ENCODE measurements at regions not wholly inside any gene's neighbourhood (a gene's known extent, or its start where the extent isn't known, plus 50 kb on each side); places are given as distances from the start of the nearest gene placed in this dataset.

DNA sequence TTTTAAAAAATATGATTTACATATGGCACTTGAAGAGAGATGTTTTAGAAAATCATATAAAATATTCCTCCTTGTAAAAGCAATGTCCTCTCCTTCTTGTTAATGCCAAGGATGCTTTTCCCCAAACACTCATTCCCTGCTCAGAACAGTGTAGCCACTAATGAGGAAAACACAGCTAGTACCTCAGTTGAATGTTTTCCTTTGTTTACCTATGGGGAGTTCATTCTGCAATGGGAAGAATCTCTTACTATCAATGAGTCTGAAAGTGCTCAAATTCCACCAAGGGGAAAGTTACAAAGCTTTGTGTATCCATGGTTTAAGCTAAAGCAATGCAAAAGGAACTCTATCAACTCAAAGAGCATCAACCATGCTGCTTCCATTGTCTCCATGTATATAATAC, 221.9 kb upstream of the ADGRL2 start:
- DNase-seq (ENCODE audit: low spot score): no peak

DNA sequence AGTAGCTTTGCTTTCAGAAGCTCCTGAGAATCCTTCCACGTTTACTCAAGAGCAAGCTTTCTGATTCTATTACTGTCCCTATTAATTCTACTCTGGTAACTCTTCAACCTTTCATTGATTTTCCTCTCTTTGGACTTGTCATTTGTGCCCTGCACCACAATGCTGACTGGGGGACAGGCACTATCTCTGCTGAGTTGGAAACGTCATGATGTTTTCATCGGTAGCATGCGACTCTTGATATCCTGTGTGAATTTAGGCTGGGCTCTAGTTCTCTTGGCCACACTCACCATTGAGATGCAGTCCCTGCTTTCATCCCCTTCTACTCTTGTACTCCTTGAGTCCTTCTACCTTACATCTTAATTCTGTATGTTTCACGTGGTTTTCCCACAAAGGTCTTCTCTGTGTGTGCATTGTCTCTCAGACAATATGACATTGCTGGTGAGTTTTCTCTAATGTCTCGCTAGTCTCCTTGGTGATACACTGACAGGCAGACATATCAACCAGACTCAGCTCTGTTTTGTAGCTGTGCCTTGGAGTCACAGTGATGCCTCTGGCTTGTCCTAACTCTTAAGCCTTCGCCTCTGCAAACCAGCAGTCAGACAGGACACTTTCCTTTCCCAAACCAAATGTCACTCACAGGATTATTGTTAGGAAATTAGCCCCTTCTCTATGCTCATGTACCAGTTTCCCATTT, 223.6 kb upstream of the ADGRL2 start:
- DNase-seq (ENCODE audit: low spot score): no peak

DNA sequence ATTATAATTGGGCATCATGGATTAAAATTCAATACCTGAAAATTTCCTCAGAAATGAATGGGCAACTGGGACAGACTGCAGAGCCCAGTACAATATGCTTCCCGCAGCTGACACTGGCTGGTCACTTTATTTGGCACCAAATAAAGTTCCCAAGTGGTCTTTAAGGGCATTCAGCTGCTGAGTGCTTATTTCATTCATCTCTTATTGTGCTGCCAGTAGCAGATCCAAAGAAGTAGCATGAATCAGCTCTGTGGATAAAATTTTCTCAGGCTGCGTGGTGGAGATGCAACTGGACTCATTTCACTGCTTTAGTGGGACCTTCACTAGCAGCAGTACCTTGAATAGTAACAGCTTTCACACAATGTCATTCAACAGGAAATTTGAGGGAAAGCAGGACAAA, 226.3 kb upstream of the ADGRL2 start:
- DNase-seq (ENCODE audit: low spot score): no peak

DNA sequence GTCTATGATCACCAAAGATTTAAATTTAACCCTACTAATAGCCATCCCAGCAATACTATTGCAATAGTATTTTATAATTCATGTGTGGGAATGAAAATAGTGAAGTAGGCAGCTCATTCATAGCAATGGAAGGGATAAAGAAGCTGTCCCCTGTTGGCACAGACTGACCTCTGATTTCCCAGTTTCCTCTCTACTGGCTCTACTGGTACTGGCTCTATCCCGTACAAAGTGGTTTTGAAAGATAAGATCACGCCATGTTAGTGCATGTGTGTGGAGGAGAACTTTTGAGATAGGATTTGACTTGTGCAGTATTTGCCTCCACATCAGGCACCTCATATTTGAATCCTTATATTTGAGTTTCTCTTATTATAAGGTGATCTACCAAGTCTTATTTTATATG, 227.3 kb upstream of the ADGRL2 start:
- no peak for DNase-seq (ENCODE audit: low spot score)

DNA sequence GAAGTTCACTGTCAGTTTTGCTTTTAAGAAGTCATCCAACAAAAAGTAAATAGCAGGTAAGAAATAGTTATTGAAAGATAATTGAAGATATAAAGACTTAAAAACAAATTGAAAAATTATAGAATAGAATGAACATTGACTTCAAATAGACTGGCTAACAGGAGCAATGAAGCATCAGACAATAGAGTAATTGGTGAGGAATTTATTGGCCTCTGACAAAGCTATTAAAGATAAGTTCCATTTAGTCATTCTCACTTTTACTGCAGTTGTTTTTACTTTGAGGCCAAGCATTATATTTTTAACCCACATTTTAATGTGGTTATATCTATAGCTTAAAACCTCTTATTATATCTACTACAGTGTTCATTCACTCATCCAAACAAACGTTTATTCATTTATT, 228.8 kb upstream of the ADGRL2 start:
- DNase-seq (ENCODE audit: low spot score): no peak

DNA sequence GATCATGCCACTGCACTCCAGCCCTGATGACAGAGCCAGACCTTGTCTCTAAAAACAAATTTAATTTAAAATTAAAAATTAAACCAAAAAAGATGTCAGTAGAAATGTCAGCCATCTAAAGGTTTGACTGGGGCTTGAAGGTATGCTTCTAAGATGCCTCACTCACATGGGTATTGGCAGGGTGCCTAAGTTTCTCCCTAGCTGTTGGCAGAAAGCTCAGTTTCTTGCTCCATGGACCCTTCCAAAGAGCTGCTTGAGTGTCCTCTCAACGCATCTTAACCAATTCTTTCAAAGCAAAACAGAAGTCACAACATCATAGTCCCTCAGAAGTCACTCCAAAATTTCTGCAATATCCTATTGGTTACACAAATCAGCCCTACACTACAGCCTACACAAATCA, 231.0 kb upstream of the ADGRL2 start:
- no peak for DNase-seq (ENCODE audit: low spot score)

DNA sequence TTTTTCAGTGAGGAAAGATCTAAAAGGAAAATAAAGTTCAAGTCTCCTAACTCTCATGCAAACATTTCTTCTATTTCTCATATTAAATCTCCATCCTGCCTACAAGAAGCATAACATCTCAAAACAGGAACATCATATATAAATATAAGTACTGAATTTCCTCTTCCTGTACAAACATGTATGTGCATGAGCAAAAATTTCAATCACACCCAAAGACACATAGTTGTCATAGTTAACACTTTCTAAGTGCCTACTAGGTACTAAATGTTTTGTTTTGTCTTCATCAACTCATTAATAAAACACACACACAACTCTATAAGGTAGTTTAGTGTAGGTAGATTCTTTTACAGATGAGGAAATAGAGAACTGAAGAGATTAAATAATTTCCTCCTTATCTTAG, 237.1 kb upstream of the ADGRL2 start:
- no peak for DNase-seq (ENCODE audit: low spot score)

DNA sequence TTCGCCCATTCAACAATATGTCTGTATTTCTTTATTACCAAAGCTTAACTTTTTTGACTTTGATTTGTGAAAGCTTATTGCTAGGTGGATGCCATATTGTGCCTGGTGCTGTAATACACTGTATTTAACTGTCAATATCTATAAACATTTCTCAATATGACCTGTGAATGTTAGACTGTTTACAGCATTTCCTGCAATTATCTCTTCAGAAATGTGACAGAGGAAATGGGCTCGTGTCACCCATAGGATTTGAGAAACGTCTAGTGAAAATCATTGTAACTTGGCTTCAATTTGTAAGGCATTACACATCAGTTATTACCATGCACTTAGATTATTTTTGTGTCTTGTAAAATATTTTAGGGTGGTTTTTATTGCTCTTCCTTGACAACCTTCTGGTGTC, 237.8 kb upstream of the ADGRL2 start:
- no peak for DNase-seq (ENCODE audit: low spot score)

DNA sequence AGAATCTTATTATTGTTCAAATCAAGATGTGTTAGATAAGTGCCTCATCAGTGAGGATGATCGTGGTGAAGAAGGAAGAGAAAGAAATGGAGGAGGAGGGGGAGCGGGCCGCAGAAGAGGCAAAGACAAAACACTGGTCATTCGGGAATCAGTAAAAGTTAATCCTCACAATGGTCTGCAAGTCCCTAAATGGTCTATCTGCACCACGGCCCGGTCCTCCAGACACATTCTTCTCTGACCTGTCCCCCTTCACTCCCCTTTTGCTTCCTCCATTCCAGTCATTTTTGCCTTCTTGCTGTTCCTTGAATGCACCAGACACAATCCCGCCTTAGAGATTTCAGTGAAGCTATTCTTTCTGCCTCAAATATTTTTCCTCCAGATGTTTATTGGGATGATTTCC, 240.1 kb upstream of the ADGRL2 start:
- no peak for DNase-seq (ENCODE audit: low spot score)

DNA sequence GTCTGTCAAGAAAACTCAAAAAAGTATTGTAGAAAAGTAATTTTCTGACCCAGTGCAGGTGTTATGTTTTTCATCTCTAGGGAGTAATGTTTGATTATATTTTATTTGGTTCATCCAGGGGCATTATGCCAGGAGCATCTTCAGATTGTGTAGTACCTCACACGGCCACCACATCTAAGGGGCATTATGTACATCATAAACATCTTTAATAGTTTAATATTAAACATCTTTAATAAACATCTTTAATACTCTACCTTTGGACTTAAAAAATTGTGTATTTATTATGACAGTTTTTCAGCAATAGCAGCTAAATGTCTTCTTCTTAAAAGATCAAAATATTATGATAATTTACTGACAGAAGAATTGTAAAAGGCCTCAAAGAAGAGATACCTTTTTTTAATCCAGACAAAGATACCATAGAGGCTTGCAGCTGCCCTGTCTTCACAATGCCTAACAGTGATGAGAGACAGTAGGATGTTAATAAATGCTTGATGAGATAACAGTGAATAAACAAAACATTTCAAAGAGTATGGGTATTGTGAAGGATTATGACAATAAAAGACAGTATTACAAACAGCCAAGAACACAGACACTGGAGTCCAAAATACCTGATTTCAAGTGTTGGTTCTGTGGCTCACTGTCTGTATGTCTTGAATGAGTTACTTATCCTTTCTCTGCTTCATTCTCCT, 240.9 kb upstream of the ADGRL2 start:
- DNase-seq (ENCODE audit: low spot score): no peak

DNA sequence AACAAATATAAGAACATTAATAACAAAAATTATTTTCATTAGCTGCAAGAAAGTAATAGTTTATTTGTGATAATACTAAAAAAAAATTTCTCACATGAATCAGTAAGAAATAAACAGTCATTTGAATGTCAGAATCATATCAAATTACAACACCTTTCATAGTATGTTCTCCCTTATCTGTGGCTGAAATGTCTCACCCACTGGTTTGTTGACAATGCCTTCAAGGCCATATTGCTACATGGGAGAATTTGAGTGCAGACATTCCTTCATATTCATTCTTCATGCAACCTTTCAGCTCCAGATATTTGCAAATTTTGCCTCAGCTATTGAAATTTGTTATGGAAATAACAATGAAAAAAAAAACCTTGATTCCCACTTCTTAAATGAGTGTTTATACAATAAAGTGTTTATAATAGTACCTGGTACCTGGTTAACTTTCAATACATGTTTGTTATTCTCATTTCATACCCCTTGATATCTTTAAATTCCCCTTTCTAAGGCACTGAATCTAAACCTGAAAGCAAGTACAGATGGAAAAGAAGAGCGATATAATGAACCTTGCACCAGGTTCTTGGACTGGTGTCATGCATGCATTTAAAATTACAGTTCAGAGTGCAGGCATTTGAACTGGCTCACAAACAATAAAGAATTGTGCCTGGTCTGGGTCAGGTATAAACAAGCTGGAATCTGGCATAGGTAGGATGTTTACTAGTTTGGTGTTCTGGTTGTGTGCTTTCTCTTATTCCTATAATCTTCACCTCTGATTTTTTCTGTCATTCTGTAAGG, 242.2 kb upstream of the ADGRL2 start:
- DNase-seq (ENCODE audit: low spot score): no peak

DNA sequence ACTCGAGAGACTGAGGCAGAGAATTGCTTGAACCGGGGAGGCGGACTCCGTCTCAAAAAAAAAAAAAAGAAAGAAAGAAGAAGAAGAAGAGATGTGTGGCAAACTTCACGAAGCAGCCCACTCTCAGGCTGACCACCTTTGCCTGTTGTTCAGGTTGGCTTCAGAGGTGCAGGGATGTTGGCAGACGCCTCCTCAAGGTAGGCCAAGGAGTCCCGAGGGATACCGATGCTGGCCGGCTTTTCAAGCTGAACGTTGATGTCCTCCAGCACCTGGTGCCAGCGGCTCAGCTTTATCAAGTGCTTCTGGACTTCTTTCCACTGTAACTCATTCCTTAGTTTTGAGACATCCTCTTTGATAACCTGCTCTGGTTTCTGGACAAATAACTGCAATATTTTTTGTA, 243.8 kb upstream of the ADGRL2 start:
- DNase-seq (ENCODE audit: low spot score): no peak

DNA sequence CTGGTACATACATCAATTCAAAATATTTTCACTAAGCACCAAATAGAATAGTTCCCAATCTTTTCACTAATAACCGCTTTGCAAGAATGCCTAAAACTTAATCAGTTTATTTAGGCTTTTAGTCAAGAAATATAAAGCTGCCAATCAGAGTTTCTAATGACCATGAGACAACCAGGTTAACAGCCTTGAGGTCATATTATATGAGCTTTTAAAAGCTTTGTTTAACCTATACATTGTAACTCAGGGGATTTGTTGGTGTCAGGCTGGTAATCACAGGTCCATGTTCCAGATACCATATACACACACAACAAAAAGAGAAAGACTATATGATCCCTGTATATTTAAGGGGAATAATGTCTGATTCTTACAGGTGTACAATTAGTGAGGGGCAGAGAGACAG, 246.2 kb upstream of the ADGRL2 start:
- DNase-seq (ENCODE audit: low spot score): no peak

DNA sequence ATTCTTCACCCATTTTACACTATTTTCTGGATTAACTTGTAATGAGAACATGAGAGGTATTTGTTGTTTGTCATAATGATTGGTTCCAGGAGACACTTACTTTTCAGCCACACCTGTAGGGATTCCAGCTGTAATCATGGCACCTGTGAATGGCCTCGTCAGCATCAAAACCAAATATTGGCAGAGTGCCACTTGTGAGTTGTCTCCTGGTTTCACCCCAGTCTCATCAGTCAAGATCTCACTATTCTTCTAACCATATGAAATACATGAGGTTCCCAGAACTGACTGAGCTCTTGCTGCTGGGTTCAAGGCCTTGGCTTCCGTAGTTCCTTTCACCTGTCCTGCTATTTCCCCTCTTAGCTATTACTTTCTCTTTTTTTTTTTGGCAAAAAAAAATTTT, 246.6 kb upstream of the ADGRL2 start:
- DNase-seq (ENCODE audit: low spot score): no peak

DNA sequence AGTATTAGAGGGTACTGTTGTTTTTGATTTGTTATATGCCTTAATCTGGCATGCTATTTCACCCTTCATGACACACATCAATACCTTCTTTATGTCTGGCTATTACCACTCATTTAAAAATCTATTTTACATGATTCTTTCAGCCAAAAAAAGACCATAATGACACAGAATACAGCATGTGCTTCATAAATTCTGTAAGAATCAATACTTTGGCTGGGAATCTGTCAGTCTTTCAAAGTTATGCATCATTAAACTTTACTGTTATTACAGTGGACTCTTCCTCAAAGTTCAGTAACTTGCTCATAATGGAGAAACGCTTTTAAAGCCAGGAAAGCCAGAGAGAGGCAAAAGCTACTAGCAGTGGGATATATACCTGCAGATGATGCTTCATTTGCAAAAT, 247.2 kb upstream of the ADGRL2 start:
- DNase-seq (ENCODE audit: low spot score): no peak

DNA sequence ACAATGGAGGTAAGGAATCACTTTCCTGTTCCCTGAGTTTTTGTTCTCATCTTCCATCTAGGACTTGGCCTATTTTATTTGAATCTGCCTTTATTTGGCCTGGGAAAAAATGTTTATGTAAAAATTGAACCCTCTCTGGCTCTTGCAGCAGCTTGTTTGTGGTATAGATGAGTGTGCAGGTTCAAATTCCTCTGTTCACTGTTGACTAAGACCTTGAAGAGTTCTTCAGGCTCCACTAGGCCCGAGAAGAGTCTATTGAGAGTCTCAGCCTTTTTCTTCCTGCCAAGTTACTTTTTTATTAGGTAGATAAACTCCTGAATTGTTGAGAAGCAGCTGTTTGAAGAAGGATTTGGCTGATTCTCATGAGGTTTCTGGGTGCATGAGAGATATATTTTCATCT, 248.8 kb upstream of the ADGRL2 start:
- DNase-seq (ENCODE audit: low spot score): no peak

DNA sequence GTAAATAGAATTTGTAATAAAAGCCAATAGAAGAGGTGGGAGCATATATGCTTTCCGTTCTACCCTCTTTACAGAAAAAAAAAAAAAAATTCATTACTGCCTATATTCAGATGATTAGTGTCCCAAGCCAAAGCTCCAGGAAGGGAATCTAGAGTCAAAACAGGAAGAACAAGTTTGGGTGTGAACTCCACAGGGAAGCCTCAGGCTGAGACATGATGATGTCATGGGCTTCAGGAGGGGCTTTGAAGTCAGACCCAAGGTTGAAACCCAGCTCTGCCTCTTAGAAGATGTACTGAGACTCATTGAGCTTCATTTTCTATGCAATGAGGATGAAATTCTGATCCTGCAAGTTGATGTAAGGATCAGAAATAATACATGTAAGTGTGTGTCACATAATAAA, 250.0 kb upstream of the ADGRL2 start:
- DNase-seq (ENCODE audit: low spot score): no peak

DNA sequence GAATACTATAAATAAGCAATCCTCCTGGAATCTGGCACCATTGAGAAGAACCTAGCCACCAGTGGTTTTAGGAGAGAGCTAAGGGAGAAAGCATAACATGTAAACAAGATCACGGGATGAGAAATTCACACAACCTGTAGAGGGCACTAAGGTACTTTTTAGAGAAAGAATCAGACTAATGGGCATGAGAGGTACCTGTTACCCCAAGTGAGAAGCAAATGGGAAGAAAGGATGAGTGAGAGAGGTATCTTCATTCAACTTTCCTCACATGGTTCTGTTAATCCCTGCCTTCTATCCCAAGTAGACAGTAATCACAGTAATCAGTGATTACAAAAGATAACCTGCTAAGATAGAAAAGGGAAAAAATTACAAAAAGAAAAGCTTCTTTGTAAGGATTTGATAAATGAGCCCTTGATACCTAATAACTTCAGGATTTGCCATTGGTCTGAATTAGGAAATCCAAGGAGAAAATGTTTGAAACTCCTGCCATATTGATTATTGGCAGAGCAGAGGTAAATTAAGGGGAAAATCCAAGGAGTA, 251.1 kb upstream of the ADGRL2 start:
- DNase-seq (ENCODE audit: low spot score): peak; percentile 23

DNA sequence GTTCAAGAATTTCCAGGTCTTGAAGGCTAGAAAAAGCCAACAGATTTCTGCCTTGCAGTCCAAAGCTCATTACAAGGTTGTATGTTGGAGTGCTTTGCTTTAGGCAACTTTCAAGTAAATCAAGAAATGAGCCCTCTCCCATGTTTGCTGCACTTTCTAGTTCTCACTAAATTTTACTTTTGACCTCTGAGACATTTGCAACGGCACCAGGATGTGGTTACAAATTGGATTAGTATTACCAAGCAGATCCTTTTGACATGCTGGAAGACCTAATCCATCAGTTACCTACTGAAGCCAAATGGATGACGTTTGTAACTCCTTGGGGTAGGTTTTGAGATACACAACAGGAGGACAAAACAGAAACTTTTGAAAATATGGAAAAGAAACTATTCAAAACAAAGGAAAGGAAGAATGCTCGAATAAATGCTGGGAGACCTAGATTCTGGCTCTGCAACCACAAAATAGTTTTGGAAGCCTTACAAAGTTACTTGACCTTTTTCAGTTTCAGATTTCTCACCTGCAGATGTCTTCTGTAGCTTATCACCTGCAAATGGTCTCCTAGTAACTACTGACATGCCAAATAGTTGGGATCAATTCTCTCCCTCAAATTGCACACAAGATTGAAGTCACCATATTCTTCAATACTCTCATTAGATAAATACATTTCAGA, 251.7 kb upstream of the ADGRL2 start:
- no peak for DNase-seq (ENCODE audit: low spot score)

DNA sequence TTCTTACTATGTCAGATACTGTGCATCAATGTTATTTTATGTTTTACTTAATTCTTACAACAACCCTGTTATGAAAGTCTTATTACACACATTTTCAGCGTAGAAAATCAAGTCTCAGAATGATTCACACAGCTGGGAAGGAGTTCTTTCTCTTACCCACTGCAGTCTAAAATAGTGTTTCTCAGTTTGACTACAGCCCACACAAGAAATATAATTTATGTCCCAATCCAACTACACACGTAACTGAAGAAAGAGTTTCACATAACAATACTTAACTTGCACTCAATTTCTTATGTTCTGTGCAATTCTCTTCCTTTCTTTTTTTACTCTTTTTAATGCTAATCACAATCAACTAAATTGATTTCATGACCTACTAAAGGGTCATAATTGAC, 252.8 kb upstream of the ADGRL2 start:
- no peak for DNase-seq (ENCODE audit: low spot score)

DNA sequence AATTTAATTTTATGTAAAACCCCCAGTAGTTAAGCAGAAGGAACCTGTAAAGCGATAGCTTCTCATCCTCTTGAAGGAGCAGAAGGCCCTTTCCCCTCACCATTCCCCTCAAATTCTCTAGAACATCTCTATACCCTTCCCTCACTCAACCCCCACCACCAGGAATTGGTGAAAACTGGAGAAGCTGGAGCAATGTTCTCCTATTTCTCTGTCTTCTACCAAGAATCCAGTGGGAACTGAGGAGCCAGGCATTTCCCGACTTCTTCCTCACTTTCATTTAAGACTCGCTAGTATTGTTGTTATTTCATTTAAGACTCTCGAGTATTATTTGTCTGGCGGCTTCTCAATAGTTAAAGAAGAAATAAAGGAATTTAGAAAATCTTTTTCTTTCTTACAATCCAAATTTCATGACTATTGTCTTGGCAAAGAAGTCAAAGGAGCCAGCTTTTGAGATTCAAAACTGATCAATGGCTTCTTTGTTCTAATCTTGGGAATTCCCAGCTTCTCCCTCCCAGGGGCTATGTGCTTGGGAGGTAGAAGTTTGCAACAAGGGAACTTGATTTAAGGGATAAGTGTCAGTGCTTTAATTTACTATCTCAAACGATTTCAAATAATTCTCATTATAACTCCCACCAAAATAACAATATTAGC, 253.3 kb upstream of the ADGRL2 start:
- no peak for DNase-seq (ENCODE audit: low spot score)

DNA sequence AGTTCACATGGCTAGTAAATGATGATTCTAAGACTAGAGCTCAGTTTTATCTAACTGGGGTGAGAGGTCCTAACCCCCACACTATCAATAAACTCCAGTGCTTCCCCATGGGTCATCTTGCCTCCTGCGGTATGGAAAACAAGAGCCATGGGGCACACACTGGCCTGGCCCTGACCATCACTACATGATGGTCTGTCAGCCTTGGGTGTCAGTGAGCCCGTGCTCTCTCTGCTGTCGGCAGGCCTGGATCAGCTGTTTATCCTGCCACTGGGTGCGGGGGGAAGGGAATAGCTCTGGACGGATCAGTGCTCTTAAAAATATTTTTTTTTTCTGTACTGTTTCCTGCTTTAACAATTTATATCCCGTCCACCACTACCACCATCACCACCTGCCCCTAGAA, 255.0 kb upstream of the ADGRL2 start:
- DNase-seq (ENCODE audit: low spot score): no peak

Measured in SK-N-DZ (cell line).